GM18502 (cell line): ENCODE measurements at regions not wholly inside any gene's neighbourhood (a gene's known extent, or its start where the extent isn't known, plus 50 kb on each side); places are given as distances from the start of the nearest gene placed in this dataset.
"Not testable (repeated sequence)": the region's sequence is repeated elsewhere in the genome, so short reads cannot be mapped to it uniquely, and the experiment has no call there.

Experiments
- ATAC-seq: cut with Tn5 transposase; IDR thresholded peaks from one replicate; pipeline ENCODE4 v1.9.1; 2021; ENCODE audit warnings: mild to moderate bottlenecking; ENCODE audit not compliant: unreplicated experiment, poor library complexity

DNA sequence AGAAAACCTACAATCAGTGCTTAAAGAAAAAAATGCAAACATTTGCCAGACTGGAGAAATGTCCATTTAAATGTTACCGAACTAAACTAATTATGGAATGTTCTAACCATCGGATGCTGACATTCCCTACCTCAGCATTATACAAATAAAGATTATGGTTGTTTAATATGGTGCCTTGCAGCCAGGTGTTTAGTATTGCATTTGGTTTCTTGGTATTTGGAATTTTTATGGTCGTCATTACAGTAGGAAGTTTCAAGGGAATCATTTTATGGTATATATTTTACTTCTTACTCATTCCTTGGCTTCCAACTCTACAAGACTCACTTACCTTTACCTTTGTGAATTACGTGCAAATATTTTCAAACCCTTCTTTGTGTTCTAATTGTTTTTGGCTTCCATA lies 103.1 kb upstream of the PNPLA4 start:
- ATAC-seq: no peak

DNA sequence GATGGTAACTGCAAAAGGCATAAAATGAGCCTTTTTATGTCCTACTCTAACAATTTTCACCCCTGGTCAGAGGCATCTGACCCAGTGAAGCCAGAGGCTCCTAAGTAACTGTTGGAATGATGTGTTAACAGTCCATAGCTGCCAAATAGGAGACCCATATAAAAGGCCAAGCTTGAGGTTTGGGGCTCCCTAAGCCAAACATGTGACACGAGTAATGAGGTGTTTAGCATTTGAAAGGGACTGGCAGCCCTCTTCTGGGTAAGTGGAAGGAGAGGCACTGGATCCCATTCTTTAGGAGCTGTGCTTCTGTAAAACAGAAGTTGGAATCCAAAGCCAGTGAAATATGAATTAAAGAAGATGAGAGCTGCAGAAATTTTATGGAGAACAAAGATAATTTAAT lies 100.6 kb upstream of the PNPLA4 start:
- no peak for ATAC-seq

DNA sequence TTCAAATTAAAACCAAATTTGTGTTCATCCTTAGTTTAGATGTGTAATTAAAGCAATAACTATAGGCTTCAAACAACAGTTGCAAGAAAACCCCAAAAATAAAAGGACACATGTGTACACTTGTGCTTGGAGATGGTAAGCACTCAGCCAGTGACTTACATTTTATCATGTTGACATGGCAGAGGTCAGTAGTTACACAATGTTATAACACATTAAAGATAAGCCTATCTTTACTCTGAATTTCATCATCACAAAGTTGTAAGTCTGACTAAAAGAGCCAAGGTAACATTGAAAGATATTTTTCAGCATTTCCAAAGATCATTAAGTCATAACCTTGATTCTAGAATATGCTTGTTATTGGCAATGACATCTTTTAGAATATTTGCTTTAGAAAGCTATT lies 98.5 kb upstream of the PNPLA4 start:
- no peak for ATAC-seq

DNA sequence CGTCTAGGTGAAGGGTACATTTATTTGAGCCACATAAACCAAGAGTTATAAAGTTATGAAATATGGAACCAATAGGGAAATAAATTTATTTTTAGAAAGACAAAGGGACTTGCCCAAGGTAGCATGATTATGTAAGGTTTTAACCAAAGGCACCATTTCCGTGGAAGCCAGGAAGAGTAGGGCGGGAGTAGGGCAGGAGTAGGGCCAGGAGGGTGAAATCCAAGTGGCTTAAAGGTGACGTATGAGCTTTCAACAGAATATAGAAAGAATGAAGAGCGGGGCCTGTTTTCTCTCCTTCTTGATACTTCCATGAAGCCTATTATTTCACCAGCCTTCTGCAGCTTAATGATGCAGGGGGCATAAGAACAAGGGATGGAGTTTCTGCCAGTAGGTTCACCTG lies 91.7 kb upstream of the PNPLA4 start:
- ATAC-seq: no peak

DNA sequence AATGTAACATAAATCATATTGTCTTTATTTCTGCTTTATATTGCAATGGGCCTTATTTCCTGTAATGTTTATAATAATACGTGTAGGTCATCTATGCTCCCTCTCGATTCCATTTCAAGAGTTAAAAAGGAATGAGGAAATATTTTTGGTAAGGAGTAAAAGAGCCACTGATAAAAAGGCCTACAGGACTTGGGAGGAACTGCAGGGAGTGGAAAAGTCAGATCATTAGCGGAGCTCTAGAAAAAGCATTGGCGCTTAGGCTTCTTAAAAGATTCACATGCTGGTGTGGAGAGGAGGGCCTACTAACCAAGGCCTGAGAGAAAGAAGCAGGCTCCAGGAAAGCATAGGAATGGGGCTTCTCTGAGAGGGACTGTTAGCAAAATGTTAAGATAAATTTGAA lies 82.9 kb upstream of the PNPLA4 start:
- no peak for ATAC-seq

DNA sequence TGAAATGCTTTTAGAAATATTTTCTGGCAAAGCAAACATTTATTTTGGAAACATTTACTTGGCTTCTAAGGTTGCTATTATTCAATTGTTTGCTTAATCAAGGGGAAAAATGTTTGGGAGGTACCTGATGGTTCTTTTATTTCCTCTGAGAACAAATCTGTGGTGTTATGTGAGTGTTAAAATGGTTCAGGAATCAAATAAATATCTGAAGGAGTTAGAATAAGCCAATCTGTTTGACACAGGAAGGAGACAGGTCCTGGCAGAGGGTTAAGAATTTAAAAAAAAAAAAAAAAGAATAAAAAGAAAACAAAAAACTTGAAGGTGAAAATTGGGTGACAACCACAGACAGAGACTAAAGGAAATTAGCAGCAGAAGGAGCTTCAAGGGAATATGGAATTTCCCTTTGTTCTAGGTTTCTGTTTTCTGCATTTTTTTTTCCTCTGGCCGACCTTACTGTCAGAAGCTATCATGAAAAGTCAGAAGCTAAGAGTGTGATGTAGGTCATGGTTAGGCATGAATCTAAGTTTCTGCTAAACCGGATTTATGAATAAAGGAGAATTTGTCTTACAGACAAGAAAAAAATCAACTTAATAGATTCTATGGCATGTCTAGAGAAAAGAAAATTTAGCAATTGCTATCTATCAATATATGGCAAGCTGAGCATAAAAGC lies 78.6 kb upstream of the PNPLA4 start:
- no peak for ATAC-seq

DNA sequence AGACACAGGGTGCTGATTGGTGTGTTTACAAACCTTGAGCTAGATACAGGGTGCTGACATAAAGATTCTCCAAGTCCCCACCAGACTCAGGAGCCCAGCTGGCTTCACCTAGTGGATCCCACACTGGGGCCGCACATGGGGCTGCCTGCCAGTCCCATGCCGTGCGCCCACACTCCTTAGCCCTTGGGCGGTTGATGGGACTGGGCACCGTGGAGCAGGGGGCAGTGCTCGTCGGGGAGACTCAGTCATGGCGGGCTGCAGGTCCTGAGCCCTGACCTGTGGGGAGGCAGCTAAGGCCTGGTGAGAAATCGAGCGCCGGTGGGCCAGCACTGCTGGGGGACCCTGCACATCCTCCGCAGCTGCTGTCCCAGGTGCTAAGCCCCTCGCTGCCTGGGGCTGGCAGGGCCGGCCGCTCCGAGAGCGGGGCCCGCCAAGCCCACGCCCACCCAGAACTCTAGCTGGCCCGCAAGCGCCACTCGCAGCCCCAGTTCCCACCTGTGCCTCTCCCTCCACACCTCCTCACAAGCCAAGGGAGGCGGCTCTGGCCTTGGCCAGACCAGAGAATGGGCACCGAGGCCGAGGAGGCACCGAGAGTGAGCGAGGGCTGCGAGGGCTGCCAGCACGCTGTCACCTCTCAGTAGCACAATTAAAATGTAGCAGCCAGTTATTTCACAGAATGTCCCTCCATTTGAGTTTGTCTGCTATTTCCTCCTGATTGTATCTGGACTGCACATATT lies 76.1 kb upstream of the PNPLA4 start:
- ATAC-seq: no peak

DNA sequence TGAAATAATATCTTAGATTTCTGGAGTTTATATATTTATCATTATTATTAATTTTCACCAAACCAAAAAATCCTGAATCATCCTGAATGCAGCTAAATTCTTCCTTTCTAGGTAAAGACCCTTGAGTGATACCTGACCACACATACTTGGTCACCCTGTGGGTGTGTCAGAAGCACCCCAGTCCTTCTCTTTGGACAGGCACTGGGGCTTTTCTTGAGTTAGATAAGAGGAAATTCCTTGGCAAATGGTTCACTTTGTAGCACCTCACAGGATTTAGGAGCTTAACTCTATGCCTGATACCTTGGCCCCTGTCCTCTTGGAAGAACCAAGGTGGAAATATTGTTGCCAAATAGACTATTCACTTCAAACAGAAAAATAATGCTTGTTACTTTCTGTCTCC lies 69.6 kb upstream of the PNPLA4 start:
- ATAC-seq: no peak

DNA sequence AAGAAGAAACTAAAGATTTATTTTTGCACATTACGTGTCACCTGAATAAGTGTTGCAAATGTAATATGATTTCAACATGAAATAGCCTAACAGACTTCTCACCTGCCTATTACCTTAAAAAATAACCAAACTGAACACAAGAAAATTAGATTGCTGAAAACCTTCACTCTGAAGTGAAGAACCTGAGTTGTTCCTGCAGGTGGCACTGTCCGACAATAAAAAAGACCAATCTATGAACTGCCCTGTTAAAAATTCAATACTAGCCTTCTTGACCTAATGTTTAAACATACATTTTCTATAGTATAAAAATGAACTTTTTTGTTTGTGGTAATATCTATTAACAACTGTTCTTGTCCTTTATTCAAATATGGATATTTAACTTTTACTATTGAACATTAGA lies 69.2 kb upstream of the PNPLA4 start:
- peak; percentile 70 for ATAC-seq

DNA sequence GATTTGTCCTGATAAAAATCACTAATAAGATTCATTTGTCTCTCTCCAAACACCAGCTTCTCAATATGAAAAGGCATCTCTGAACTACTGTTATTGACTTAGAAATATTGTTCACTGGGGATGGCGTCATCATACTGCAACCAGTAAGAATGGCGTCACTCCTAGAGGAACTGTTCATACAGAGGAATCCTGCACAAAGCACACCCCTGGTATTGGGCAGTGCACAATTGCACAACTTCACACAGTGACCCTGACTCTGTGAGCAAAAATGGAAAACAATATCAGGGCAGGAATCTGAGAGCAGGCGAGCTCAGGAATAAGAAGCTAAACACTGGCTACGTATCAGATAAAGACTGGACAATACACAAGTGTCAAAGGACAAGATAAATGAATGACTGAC lies 66.7 kb upstream of the PNPLA4 start:
- no peak for ATAC-seq

DNA sequence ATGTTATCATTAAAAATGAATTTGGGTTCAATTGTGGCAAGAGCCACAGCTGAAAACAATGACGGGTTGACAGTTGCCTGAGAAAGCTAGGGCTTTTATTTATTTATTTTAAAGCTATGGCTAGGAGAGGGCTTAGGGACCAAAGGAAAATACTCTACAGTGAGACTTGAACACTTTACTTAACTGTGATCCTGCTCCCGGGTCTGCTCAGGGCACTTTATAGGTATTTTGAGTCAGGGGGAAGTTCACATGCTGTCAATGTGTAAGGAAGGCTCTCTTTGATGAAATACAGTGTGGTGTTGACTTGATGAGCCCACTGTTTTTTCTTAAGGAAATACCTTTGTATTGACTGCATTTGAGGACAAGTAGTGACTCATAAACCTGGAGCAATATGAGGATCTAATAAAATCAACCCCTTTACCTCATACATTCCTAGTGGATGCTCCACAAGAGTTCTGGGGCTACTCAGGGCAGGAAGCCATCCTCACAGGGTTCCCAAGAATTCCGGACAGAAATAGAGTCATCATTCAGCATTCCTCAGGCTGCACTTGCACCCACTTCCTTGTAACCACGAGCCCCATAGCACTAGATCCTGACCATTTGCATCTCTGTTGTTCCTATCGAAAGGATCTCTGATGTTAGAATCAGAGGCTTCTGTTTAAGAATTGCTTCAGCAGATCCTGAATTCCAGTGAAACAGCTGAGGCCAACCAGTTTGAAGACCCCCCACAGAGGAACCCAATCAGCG lies 61.0 kb upstream of the PNPLA4 start:
- ATAC-seq: peak; percentile 11

DNA sequence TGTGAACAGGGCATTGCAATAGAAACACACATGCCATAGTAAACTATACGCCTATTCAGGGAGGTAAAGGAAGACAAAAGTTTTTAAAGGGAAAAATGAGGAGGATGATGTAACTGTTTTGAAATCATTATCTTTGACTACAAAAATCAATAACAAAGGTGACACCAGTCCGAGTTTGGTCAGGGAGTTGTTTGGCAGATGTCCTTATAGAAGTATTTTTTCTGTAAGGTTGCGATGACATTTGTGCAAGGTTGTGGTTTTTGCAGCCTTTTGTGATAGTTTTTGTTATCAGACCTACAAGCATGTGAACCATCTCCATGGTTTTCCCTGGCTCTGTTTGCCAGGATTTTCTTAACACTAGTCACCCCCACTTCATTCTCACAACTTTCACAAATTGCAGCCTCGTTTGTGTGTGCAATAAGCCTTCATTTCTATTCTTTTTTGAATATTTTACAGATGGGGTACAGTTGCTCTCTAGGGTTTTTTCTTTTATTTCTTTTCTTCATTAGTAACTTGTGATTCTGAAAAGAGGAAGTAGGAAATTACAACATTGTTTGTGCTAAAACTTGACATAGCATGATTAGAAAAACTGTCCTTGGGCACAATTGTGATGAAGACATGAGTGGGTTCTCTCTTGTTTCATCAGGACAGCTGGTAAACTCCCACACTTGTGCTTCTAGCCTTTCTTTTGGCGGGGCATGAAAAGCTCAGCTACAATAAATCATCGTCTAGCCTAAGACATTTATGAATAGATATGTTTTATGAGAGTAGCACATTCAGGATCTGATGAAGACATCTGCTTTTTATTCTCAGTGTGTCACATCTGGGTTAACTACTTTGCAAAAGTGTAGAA lies 60.2 kb upstream of the PNPLA4 start:
- peak; percentile 74 for ATAC-seq

DNA sequence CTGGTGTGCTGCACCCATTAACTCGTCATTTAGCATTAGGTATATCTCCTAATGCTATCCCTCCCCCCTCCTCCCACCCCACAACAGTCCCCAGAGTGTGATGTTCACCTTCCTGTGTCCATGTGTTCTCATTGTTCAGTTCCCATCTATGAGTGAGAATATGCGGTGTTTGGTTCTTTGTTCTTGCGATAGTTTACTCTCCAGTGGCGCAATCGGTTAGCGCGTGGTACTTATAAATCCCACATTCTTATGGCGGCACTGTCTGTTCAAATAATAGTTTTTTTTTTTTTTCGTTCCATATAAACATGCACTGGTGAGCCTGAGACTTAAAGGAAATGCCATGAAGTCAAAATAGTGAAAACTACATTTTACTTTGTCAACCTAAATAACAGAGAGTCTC lies 59.5 kb upstream of the PNPLA4 start:
- ATAC-seq: not testable (repeated sequence)

DNA sequence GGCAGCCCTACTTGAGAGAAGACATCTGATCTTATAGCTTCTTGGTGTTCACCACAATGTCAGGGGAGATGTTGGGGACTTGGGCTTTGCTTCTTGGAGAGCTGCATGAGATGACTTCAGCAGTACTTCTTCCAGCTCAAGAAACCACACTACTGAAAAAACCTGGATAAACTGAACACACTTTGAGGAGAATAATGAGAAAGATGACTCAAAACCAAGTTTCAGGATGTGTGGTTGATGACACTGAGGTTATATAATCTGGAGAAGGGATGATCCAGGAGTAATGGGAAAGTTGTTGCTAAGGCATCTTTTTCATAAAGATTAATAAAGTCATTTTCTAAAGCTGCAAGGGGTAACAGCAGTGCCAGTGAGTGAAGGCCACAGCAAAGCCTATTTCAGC lies 58.4 kb upstream of the PNPLA4 start:
- ATAC-seq: no peak

DNA sequence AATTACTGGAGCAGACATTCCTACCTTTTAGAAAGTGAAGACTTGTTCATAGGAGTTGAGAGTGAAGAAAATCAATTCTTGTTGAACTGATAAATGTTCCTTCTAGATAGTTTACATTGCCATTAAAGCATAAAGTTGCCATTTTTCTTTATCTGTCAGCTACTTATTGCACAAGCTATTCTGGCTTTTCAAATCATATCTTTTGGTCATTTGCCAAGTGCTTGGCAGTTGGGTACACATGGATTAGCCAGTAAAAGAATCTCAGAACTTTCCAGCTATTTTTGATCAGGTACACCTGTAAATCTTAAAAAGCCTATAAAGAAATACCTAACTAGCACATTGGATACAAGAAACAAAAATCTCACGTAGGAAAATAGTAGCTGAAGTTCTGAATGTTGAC lies 56.4 kb upstream of the PNPLA4 start:
- no peak for ATAC-seq
